Hepatocyte (in vitro differentiated cells): ENCODE measurements at regions not wholly inside any gene's neighbourhood (a gene's known extent, or its start where the extent isn't known, plus 50 kb on each side); places are given as distances from the start of the nearest gene placed in this dataset.

Experiments
- DNase-seq: peaks from one replicate; pipeline ENCODE4 v3.0.0-alpha.2; 2016; ENCODE audit warnings: low spot score
- H2AFZ ChIP-seq: fragments of 200-600 bp; sonication (generic); 2 replicates; pipeline ENCODE4 v1.6.0; 2016; ENCODE audit warnings: antibody characterized with exemption, mild to moderate bottlenecking
- H3K27ac ChIP-seq: fragments of 200-600 bp; sonication (generic); 2 replicates; pipeline ENCODE4 v1.5.1; 2016; ENCODE audit warnings: mild to moderate bottlenecking
- H3K27me3 ChIP-seq: fragments of 200-600 bp; sonication (generic); 2 replicates; pipeline ENCODE4 v1.6.1; 2016
- H3K36me3 ChIP-seq: fragments of 200-600 bp; sonication (generic); replicated peaks from 2 replicates; pipeline ENCODE4 v1.5.1; 2016; ENCODE audit warnings: low read depth; ENCODE audit not compliant: insufficient read depth
- H3K4me1 ChIP-seq: fragments of 200-600 bp; sonication (generic); 2 replicates; pipeline ENCODE4 v1.5.1; 2016; ENCODE audit warnings: mild to moderate bottlenecking, moderate library complexity; ENCODE audit not compliant: insufficient read depth
- H3K4me2 ChIP-seq: fragments of 200-600 bp; sonication (generic); 2 replicates; pipeline ENCODE4 v1.6.0; 2016
- H3K4me3 ChIP-seq: fragments of 200-600 bp; sonication (generic); 2 replicates; pipeline ENCODE4 v1.5.1; 2016; ENCODE audit warnings: mild to moderate bottlenecking
- H3K79me2 ChIP-seq: fragments of 200-600 bp; sonication (generic); 2 replicates; pipeline ENCODE4 v1.6.0; 2017; ENCODE audit warnings: mild to moderate bottlenecking
- H3K9me2 ChIP-seq: fragments of 200-600 bp; sonication (generic); replicated peaks from 2 replicates; pipeline ENCODE4 v1.6.0; 2017; ENCODE audit warnings: mild to moderate bottlenecking; ENCODE audit not compliant: insufficient read depth
- H3K9me3 ChIP-seq: fragments of 200-600 bp; sonication (generic); 2 replicates; pipeline ENCODE4 v1.5.1; 2016; ENCODE audit warnings: low read depth, mild to moderate bottlenecking
- H4K20me1 ChIP-seq: fragments of 200-600 bp; sonication (generic); 2 replicates; pipeline ENCODE4 v1.6.0; 2016; ENCODE audit warnings: mild to moderate bottlenecking; ENCODE audit not compliant: insufficient read depth, poor library complexity, severe bottlenecking
- EZH2 ChIP-seq: fragments of 200-600 bp; sonication (generic); IDR thresholded peaks from 2 replicates; pipeline ENCODE4 v1.6.1; 2016; ENCODE audit warnings: antibody characterized with exemption, mild to moderate bottlenecking, borderline replicate concordance
- EZH2phosphoT487 ChIP-seq: fragments of 200-600 bp; sonication (generic); IDR thresholded peaks from one replicate; pipeline ENCODE4 v1.6.1; 2018; ENCODE audit warnings: antibody characterized with exemption, mild to moderate bottlenecking, low read depth, moderate library complexity; ENCODE audit not compliant: unreplicated experiment, severe bottlenecking
- WGBS: methylation state at CpG from one replicate; pipeline ENCODE4 v1.1.6; 2016; ENCODE audit warnings: low lambda C conversion rate; ENCODE audit errors: missing lambda C conversion rate; 5-methylcytosine and 5-hydroxymethylcytosine counted together
- TF ChIP-seq, protein P1 (sequence below): fragments of 200-600 bp; sonication (generic); IDR thresholded peaks from 2 replicates; pipeline ENCODE4 v1.5.1; 2016; ENCODE audit warnings: antibody characterized with exemption, mild to moderate bottlenecking; ENCODE audit not compliant: poor library complexity

DNA sequence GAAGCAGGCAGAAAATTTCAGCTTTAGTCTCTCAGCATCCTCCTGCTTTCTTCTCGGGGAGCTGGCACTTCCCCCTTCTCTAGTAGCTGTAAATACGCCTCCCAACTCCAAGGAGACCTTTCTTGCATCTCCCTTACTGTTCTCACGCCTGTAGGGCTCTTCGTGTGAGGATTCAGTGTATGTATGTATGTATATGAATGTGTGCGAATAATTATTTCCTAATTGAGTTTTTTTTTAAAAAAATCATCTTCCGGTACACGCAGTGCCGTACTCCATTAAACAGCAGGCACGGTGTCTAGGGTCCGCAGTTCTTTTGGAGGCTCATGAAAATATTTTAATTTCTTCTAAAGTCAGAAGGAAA, 85.4 kb downstream of the HFE start:
- 14% methylated on average over 10 of the region's 10 CpGs for WGBS
- Histone ChIP-seq H3K36me3 (no peaks in the 10 kb centered on the region), H3K4me2 (peak overlapping the region; percentile 79), H2AFZ (peak overlapping the region; percentile 68), H3K27ac (peak overlapping the region; percentile 96), H3K27me3 (no peaks in the 10 kb centered on the region), H4K20me1 (no peaks in the 10 kb centered on the region), H3K9me2 (no peaks in the 10 kb centered on the region), H3K9me3 (no peaks in the 10 kb centered on the region), H3K4me3 (peak overlapping the region; percentile 71), H3K79me2 (peaks cover 23% of the 10 kb centered on the region), H3K4me1 (peaks cover 8% of the 10 kb centered on the region)
- TF ChIP-seq EZH2 (no peak), EZH2phosphoT487 (no peak)
- TF ChIP-seq, protein P1, sequence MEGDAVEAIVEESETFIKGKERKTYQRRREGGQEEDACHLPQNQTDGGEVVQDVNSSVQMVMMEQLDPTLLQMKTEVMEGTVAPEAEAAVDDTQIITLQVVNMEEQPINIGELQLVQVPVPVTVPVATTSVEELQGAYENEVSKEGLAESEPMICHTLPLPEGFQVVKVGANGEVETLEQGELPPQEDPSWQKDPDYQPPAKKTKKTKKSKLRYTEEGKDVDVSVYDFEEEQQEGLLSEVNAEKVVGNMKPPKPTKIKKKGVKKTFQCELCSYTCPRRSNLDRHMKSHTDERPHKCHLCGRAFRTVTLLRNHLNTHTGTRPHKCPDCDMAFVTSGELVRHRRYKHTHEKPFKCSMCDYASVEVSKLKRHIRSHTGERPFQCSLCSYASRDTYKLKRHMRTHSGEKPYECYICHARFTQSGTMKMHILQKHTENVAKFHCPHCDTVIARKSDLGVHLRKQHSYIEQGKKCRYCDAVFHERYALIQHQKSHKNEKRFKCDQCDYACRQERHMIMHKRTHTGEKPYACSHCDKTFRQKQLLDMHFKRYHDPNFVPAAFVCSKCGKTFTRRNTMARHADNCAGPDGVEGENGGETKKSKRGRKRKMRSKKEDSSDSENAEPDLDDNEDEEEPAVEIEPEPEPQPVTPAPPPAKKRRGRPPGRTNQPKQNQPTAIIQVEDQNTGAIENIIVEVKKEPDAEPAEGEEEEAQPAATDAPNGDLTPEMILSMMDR, result no peak
- peak; percentile 39 for DNase-seq

DNA sequence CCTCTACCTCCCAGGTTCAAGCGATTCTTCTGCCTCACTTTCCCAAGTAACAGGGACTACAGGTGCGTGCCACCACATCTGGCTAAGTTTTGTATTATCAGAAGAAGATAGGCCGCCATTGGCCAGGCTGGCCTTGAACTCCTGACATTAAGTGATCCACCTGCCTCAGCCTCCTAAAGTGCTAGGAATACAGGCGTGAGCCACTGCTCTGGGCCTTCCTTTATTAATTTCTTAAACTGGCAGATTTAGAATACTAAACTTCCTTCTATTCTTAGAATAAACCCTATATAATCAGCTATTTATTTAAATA, 86.6 kb downstream of the HFE start:
- H3K27ac ChIP-seq, result no peak overlapping the region
- no peaks in the 10 kb centered on the region for H3K9me3 ChIP-seq
- 95% methylated on average over 4 of the region's 4 CpGs for WGBS
- H4K20me1 ChIP-seq, result no peaks in the 10 kb centered on the region
- H3K79me2 ChIP-seq, result peaks cover 14% of the 10 kb centered on the region
- TF ChIP-seq EZH2phosphoT487 (no peak), EZH2 (no peak)
- TF ChIP-seq, protein P1, result no peak
- no peaks in the 10 kb centered on the region for H3K36me3 ChIP-seq
- no peak overlapping the region for H2AFZ ChIP-seq
- H3K4me3 ChIP-seq, result no peak overlapping the region
- no peaks in the 10 kb centered on the region for H3K27me3 ChIP-seq
- DNase-seq, result no peak
- H3K4me2 ChIP-seq, result peak overlapping the region; percentile 79
- H3K9me2 ChIP-seq, result no peaks in the 10 kb centered on the region
- H3K4me1 ChIP-seq, result peaks cover 8% of the 10 kb centered on the region

DNA sequence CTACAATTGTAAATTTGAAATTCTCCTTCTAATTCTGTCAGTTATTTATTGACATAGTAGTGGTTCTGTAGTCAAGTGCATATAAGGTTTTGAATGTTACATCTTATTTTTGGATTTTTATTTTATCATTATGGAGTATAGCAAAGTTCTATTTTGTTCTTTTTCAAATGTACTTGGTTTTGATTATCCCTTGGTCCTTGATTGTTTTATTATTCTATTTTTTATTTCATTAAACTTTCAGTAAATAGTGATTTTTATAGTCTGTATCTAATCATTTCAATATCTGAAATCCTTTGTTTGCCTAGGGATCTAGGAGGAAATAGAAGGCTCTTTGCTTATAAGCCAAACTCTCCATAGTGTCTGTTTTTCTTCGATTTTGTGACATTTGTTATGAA, 87.8 kb downstream of the HFE start:
- H4K20me1 ChIP-seq, result no peaks in the 10 kb centered on the region
- no peaks in the 10 kb centered on the region for H3K27me3 ChIP-seq
- H3K9me3 ChIP-seq, result no peaks in the 10 kb centered on the region
- peaks cover 8% of the 10 kb centered on the region for H3K4me1 ChIP-seq
- H3K36me3 ChIP-seq, result no peaks in the 10 kb centered on the region
- DNase-seq, result no peak
- H3K9me2 ChIP-seq, result no peaks in the 10 kb centered on the region
- H2AFZ ChIP-seq, result no peak overlapping the region
- no peak overlapping the region for H3K4me2 ChIP-seq
- no peak overlapping the region for H3K4me3 ChIP-seq
- WGBS, result 9% methylated on average over 1 of the region's 1 CpG
- H3K79me2 ChIP-seq, result peaks cover 6% of the 10 kb centered on the region
- TF ChIP-seq EZH2 (no peak), EZH2phosphoT487 (no peak)
- TF ChIP-seq, protein P1, result no peak
- H3K27ac ChIP-seq, result no peak overlapping the region
